H9 (cell line): ENCODE measurements at regions not wholly inside any gene's neighbourhood (a gene's known extent, or its start where the extent isn't known, plus 50 kb on each side); places are given as distances from the start of the nearest gene placed in this dataset.

ENCODE experiments used
- DNase-seq: peaks from one replicate; pipeline ENCODE4 v3.0.0-alpha.2; 2017
- H2AFZ ChIP-seq: one replicate; pipeline ENCODE4 v1.6.1; 2013; ENCODE audit warnings: mild to moderate bottlenecking, low read length, control low read depth, moderate library complexity
- H2AK5ac ChIP-seq: 2 replicates; pipeline ENCODE4 v1.6.1; 2013; ENCODE audit warnings: low read length, control low read depth, mixed read lengths; ENCODE audit not compliant: insufficient read length
- H2BK120ac ChIP-seq: one replicate; pipeline ENCODE4 v1.6.1; 2013; ENCODE audit warnings: low read depth, mild to moderate bottlenecking, low read length, control low read depth, inconsistent platforms; ENCODE audit not compliant: poor library complexity, severe bottlenecking
- H2BK12ac ChIP-seq: 2 replicates; pipeline ENCODE4 v1.6.1; 2013; ENCODE audit warnings: low read length, control low read depth, mixed read lengths, low read depth; ENCODE audit not compliant: insufficient read length
- H2BK15ac ChIP-seq: 2 replicates; pipeline ENCODE4 v1.6.1; 2013; ENCODE audit warnings: low read depth, low read length, control low read depth
- H2BK20ac ChIP-seq: one replicate; pipeline ENCODE4 v1.6.1; 2013; ENCODE audit warnings: low read depth, mild to moderate bottlenecking, low read length, control low read depth, inconsistent platforms; ENCODE audit not compliant: poor library complexity, severe bottlenecking
- H2BK5ac ChIP-seq: 2 replicates; pipeline ENCODE4 v1.6.1; 2013; ENCODE audit warnings: low read length, control low read depth, mixed read lengths; ENCODE audit not compliant: insufficient read length
- H3K14ac ChIP-seq: 2 replicates; pipeline ENCODE4 v1.6.1; 2013; ENCODE audit warnings: low read length, control low read depth; ENCODE audit not compliant: insufficient read depth
- H3K18ac ChIP-seq: 2 replicates; pipeline ENCODE4 v1.6.1; 2013; ENCODE audit warnings: low read depth, mild to moderate bottlenecking, mixed read lengths, low read length, control low read depth; ENCODE audit not compliant: insufficient read length
- H3K23ac ChIP-seq: 2 replicates; pipeline ENCODE4 v1.6.1; 2013; ENCODE audit warnings: low read length, control low read depth, mixed read lengths, low read depth; ENCODE audit not compliant: insufficient read length
- H3K23me2 ChIP-seq: 2 replicates; pipeline ENCODE4 v1.6.1; 2013; ENCODE audit warnings: low read depth, mild to moderate bottlenecking, mixed read lengths, low read length, control low read depth; ENCODE audit not compliant: insufficient read length, poor library complexity, severe bottlenecking
- H3K27ac ChIP-seq: 2 replicates; pipeline ENCODE4 v1.5.1; 2013; ENCODE audit warnings: low read length, control low read depth, mixed read lengths, low read depth; ENCODE audit not compliant: insufficient read length
- H3K27me3 ChIP-seq: 2 replicates; pipeline ENCODE4 v1.6.1; 2013; ENCODE audit warnings: low read length, control low read depth, inconsistent platforms; ENCODE audit not compliant: insufficient read depth
- H3K4ac ChIP-seq: 2 replicates; pipeline ENCODE4 v1.6.1; 2013; ENCODE audit warnings: low read depth, mild to moderate bottlenecking, control low read depth, inconsistent platforms, low read length, moderate library complexity
- H3K4me1 ChIP-seq: 2 replicates; pipeline ENCODE4 v1.6.1; 2013; ENCODE audit warnings: low read length, control low read depth, inconsistent platforms; ENCODE audit not compliant: insufficient read depth
- H3K4me2 ChIP-seq: 2 replicates; pipeline ENCODE4 v1.6.1; 2013; ENCODE audit warnings: low read length, control low read depth, mixed read lengths; ENCODE audit not compliant: insufficient read length, insufficient read depth
- H3K56ac ChIP-seq: 2 replicates; pipeline ENCODE4 v1.6.1; 2013; ENCODE audit warnings: low read depth, mild to moderate bottlenecking, mixed read lengths, low read length, control low read depth; ENCODE audit not compliant: insufficient read length
- H3K79me1 ChIP-seq: 2 replicates; pipeline ENCODE4 v1.6.1; 2013; ENCODE audit warnings: low read depth, mild to moderate bottlenecking, moderate library complexity, low read length, control low read depth, inconsistent platforms; ENCODE audit not compliant: insufficient read depth, poor library complexity, severe bottlenecking
- H3K79me2 ChIP-seq: 2 replicates; pipeline ENCODE4 v1.6.1; 2013; ENCODE audit warnings: low read length, control low read depth, inconsistent platforms; ENCODE audit not compliant: insufficient read depth
- H3K9ac ChIP-seq: 2 replicates; pipeline ENCODE4 v1.6.1; 2013; ENCODE audit warnings: low read length, control low read depth, mixed read lengths; ENCODE audit not compliant: insufficient read length; ENCODE audit errors: extremely low read depth
- H3K9me3 ChIP-seq: one replicate; pipeline ENCODE4 v1.6.1; 2013; ENCODE audit warnings: low read depth, low read length, inconsistent platforms; ENCODE audit not compliant: control insufficient read depth
- H3T11ph ChIP-seq: one replicate; pipeline ENCODE4 v1.6.1; 2013; ENCODE audit warnings: mild to moderate bottlenecking, low read length, control low read depth, inconsistent platforms
- H4K20me1 ChIP-seq: one replicate; pipeline ENCODE4 v1.6.1; 2013; ENCODE audit not compliant: control insufficient read depth, insufficient read length, insufficient read depth
- H4K5ac ChIP-seq: 2 replicates; pipeline ENCODE4 v1.6.1; 2013; ENCODE audit warnings: low read depth, mild to moderate bottlenecking, mixed read lengths, low read length, control low read depth; ENCODE audit not compliant: insufficient read length
- H4K8ac ChIP-seq: replicated peaks from 2 replicates; pipeline ENCODE4 v1.6.1; 2013; ENCODE audit warnings: low read length, control low read depth, mixed read lengths, low read depth; ENCODE audit not compliant: insufficient read length
- H4K91ac ChIP-seq: 2 replicates; pipeline ENCODE4 v1.6.1; 2013; ENCODE audit warnings: low read depth, mild to moderate bottlenecking, moderate library complexity, mixed read lengths, low read length, control low read depth; ENCODE audit not compliant: insufficient read length
- H3K27ac Mint-ChIP-seq, 3 experiments: 2 replicates in 2 of 3; 3 replicates in 1 of 3; pipeline ENCODE4 v1.8.0; 2020 to 2021; ENCODE audit warnings: mixed read lengths in 3 of 3, mild to moderate bottlenecking in 1 of 3, moderate library complexity in 1 of 3
- H3K27me3 Mint-ChIP-seq: 2 replicates; pipeline ENCODE4 v1.8.0; 2021; ENCODE audit warnings: low read depth, mild to moderate bottlenecking, moderate library complexity, mixed read lengths
- H3K36me3 Mint-ChIP-seq, 3 experiments: 2 replicates in 2 of 3; 3 replicates in 1 of 3; pipeline ENCODE4 v1.8.0; 2020 to 2021; ENCODE audit warnings: low read depth in 3 of 3, mixed read lengths in 3 of 3; ENCODE audit not compliant: insufficient read depth in 1 of 3
- H3K4me1 Mint-ChIP-seq, 2 experiments: 2 replicates each; pipeline ENCODE4 v1.8.0; 2020; ENCODE audit warnings: mixed read lengths in 2 of 2
- H3K4me3 Mint-ChIP-seq, 2 experiments: 2 replicates in 1 of 2; 3 replicates in 1 of 2; pipeline ENCODE4 v1.8.0; 2020 to 2021; ENCODE audit warnings: mild to moderate bottlenecking in 2 of 2, mixed read lengths in 2 of 2, moderate library complexity in 1 of 2
- H3K9me3 Mint-ChIP-seq, 2 experiments: 2 replicates in 1 of 2; 3 replicates in 1 of 2; pipeline ENCODE4 v1.8.0; 2020; ENCODE audit warnings: mild to moderate bottlenecking in 2 of 2, mixed read lengths in 2 of 2, moderate library complexity in 1 of 2
- CTCF ChIP-seq: fragments of 200-600 bp; sonication (generic); conservative IDR thresholded peaks from 3 replicates; pipeline ENCODE4 v1.8.0; 2021; ENCODE audit warnings: antibody characterized with exemption, mild to moderate bottlenecking
- WGBS: extraction: QIAGEN DNeasy Blood & Tissue Kit; methylation state at CpG from one replicate; pipeline ENCODE4 v1.1.7; 2013; ENCODE audit warnings: missing lambda C conversion rate, low lambda C conversion rate, mixed read lengths; ENCODE audit not compliant: insufficient read length; ENCODE audit errors: extremely low coverage; 5-methylcytosine and 5-hydroxymethylcytosine counted together

- no peaks in the 10 kb centered on the region for H3K9me3 ChIP-seq
- H3K4ac ChIP-seq: no peak overlapping the region
- no peak overlapping the region for H3K27ac Mint-ChIP-seq
- no peak overlapping the region for H2BK120ac ChIP-seq
- no peak overlapping the region for H3K9ac ChIP-seq
- no peaks in the 10 kb centered on the region for H3K23me2 ChIP-seq
- no peaks in the 10 kb centered on the region for H4K20me1 ChIP-seq
- no peak overlapping the region for H2AFZ ChIP-seq
- H3K9me3 Mint-ChIP-seq: no peaks in the 10 kb centered on the region; a peak in 1 of 5 replicates
- H3K14ac ChIP-seq: no peak overlapping the region
- DNase-seq: no peak
- H3K56ac ChIP-seq: no peak overlapping the region
- H3K23ac ChIP-seq: no peak overlapping the region
- no peak for TF ChIP-seq CTCF
- no peak overlapping the region for H4K8ac ChIP-seq
- no peak overlapping the region for H3T11ph ChIP-seq
- no peak overlapping the region for H3K18ac ChIP-seq
- H2BK12ac ChIP-seq: no peak overlapping the region
- H2BK5ac ChIP-seq: no peak overlapping the region
- no CpG with 5 or more reads among the region's 2 CpGs for WGBS
- H3K4me1 ChIP-seq: no peaks in the 10 kb centered on the region
- H3K79me2 ChIP-seq: no peaks in the 10 kb centered on the region
- no peak overlapping the region for H2BK15ac ChIP-seq
- H3K27me3 Mint-ChIP-seq: no peaks in the 10 kb centered on the region
- H3K27ac ChIP-seq: no peak overlapping the region
- no peak overlapping the region for H2AK5ac ChIP-seq
- H2BK20ac ChIP-seq: no peak overlapping the region
- no peak overlapping the region for H4K91ac ChIP-seq
- no peaks in the 10 kb centered on the region for H3K36me3 Mint-ChIP-seq
- peaks cover 4 to 9% of the 10 kb centered on the region in 2 experiments; a peak in 2 of 4 replicates for H3K4me1 Mint-ChIP-seq
- H3K79me1 ChIP-seq: no peaks in the 10 kb centered on the region
- no peak overlapping the region for H3K4me2 ChIP-seq
- H3K4me3 Mint-ChIP-seq: no peak overlapping the region
- H3K27me3 ChIP-seq: no peaks in the 10 kb centered on the region; the same call in 1 of the 2 replicates
- H4K5ac ChIP-seq: no peak overlapping the region
Observed at GRCh38 chr7:121603886-121604285, 207.8 kb upstream of the FAM3C start.
